ENCODE measurements at regions not wholly inside any gene's neighbourhood (a gene's known extent, or its start where the extent isn't known, plus 50 kb on each side); places are given as distances from the start of the nearest gene placed in this dataset.
"Not testable (repeated sequence)": the region's sequence is repeated elsewhere in the genome, so short reads cannot be mapped to it uniquely, and the experiment has no call there.

- in situ Hi-C loops (cut with HindIII; ENCODE audit: low pct_unique_long_range_greater_than_20kb, low sequenced_read_pairs): no loop called here
Observed at GRCh38 chr2:239803102-239803765, 221.9 kb downstream of the NDUFA10 start.

GRCh38 chr2:239802185-239802649 is 222.9 kb downstream of the NDUFA10 start:
- DNase-seq (ENCODE audit: low read depth, low spot score): no peak
- in situ Hi-C loops (cut with HindIII; ENCODE audit: low pct_unique_long_range_greater_than_20kb, low sequenced_read_pairs): no loop called here

More at GRCh38 chr2:239803102-239803765, 221.9 kb downstream of the NDUFA10 start:
- no peak for DNase-seq (ENCODE audit: low read depth, low spot score)

- in situ Hi-C loops (cut with HindIII; ENCODE audit: low pct_unique_long_range_greater_than_20kb, low sequenced_read_pairs): no loop called here
- DNase-seq (ENCODE audit: low read depth, low spot score): no peak
Observed at GRCh38 chr2:239801404-239802184, 223.5 kb downstream of the NDUFA10 start.

GRCh38 chr2:239800785-239801386 is 224.3 kb downstream of the NDUFA10 start:
- in situ Hi-C loops (cut with HindIII; ENCODE audit: low pct_unique_long_range_greater_than_20kb, low sequenced_read_pairs): no loop called here
- no peak for DNase-seq (ENCODE audit: low read depth, low spot score)

DNA sequence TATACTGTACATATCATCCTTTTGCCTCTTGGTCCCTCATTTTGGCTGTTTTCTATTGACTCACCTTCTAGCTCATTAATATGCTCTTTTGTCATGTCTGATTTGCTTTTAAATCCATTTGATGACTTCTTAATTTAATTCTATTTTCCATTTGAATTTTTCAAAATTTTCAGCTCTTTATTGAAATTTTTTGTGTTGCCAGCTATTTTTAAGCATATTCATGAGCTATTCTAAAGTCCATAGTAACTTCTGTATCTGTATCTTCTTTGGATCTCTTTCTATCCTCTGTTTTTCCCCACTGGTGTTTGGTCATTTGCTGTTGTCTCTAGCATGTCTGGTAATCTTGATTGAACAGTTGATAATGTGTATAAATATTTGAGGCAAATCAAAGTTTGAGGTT is 227.8 kb downstream of the NDUFA10 start:
- no peak for DNase-seq (ENCODE audit: low read depth, low spot score)
- in situ Hi-C loops (cut with HindIII; ENCODE audit: low pct_unique_long_range_greater_than_20kb, low sequenced_read_pairs): no loop called here

DNA sequence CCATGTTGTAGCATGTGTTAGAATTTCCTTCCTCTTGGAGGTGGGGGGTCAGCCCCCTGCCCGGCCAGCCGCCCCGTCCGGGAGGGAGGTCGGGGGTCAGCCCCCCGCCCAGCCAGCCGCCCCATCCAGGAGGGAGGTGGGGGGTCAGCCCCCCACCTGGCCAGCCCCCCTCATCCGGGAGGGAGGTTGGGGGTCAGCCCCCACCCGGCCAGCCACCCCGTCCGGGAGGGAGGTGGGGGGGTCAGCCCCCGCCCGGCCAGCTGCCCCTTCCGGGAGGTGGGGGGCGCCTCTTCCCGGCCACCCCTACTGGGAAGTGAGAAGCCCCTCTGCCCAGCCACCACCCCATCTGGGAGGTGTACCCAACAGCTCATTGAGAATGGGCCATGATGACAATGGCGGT is 229.4 kb downstream of the NDUFA10 start:
- in situ Hi-C loops (cut with HindIII; ENCODE audit: low pct_unique_long_range_greater_than_20kb, low sequenced_read_pairs); DNase-seq (ENCODE audit: low read depth, low spot score): not testable (repeated sequence)

- no peak for DNase-seq (ENCODE audit: low read depth, low spot score)
- in situ Hi-C loops (cut with HindIII; ENCODE audit: low pct_unique_long_range_greater_than_20kb, low sequenced_read_pairs): no loop called here
Observed at GRCh38 chr2:239793836-239794235, 231.3 kb downstream of the NDUFA10 start.

- in situ Hi-C loops (cut with HindIII; ENCODE audit: low pct_unique_long_range_greater_than_20kb, low sequenced_read_pairs): no loop called here
- DNase-seq (ENCODE audit: low read depth, low spot score): no peak
Observed at GRCh38 chr2:239793086-239793485, 232.1 kb downstream of the NDUFA10 start.

DNA sequence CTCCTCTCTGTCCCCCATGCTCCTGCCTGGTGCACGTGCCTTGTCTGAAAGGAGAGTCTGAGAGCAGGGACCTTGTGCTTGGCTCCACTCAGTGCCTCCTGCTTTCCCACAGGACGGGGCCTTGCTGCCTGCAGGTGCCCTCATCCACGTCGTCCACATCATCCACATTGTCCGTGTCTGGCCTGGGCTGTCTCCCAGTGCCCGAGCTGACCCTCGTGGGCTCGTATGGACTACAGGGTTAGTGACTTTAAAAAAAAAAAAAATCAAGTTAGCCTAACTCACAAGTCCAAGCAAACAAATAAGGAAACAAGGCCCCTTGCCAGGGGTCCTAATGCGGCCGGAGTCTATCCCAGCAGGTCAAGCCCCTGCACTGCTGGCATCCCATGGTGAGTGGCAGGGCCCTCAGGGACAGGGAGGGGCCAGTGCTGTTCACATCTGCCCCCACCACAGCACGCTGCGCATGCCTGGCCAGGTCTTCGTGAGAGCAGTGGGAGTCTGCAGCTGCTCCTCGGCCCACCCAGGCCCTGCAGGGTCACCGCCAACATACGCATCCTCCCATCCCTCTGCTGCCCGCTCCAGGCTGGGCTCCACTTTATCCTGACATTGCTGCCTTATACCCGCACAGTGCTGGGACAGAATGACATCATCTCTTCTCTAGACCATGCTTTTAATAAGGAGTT is 232.6 kb downstream of the NDUFA10 start:
- in situ Hi-C loops (cut with HindIII; ENCODE audit: low pct_unique_long_range_greater_than_20kb, low sequenced_read_pairs): no loop called here
- DNase-seq (ENCODE audit: low read depth, low spot score): no peak

- no peak for DNase-seq (ENCODE audit: low read depth, low spot score)
- in situ Hi-C loops (cut with HindIII; ENCODE audit: low pct_unique_long_range_greater_than_20kb, low sequenced_read_pairs): no loop called here
Observed at GRCh38 chr2:239791526-239792404, 233.4 kb downstream of the NDUFA10 start.

DNA sequence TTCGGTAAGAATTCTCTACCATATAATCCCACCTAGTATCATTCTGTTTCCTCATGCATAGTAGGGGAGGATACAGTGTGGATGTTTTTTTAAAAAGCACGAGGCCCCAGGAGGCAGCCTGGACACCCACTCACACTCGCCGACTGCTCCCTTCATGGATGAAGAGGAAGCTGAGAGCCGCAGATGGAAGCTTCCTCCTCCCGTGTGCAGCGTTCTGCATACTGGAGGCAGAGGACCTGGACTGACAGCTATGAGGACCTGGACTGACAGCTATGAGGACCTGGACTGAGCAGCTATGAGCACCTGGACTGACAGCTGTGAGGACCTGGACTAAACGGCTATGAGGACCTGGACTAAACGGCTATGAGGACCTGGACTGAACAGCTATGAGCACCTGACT is 234.4 kb downstream of the NDUFA10 start:
- no peak for DNase-seq (ENCODE audit: low read depth, low spot score)
- in situ Hi-C loops (cut with HindIII; ENCODE audit: low pct_unique_long_range_greater_than_20kb, low sequenced_read_pairs): no loop called here

DNA sequence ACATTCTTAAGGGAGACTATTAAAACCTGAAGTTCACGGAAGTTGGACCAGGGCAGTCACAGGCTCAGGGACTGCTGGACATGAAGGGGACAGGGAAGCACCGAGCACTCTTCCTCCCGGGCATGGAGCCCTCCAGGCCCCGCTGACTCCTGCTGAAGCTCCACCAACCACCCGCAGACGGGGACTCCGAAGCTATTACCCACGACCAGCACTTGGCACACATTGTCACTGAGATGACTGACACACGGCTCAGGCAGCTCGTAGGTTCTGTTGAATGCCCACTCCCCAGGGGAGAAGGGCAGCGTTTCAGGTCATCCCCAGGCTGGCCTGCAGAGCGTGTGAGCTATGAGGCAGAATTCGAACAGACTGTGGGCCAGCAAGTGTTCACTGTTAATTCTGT is 234.8 kb downstream of the NDUFA10 start:
- no peak for DNase-seq (ENCODE audit: low read depth, low spot score)
- in situ Hi-C loops (cut with HindIII; ENCODE audit: low pct_unique_long_range_greater_than_20kb, low sequenced_read_pairs): no loop called here

- in situ Hi-C loops (cut with HindIII; ENCODE audit: low pct_unique_long_range_greater_than_20kb, low sequenced_read_pairs): no loop called here
- no peak for DNase-seq (ENCODE audit: low read depth, low spot score)
Observed at GRCh38 chr2:239789711-239790110, 235.4 kb downstream of the NDUFA10 start.

- in situ Hi-C loops (cut with HindIII; ENCODE audit: low pct_unique_long_range_greater_than_20kb, low sequenced_read_pairs): no loop called here
- DNase-seq (ENCODE audit: low read depth, low spot score): no peak
Observed at GRCh38 chr2:239788576-239789098, 236.5 kb downstream of the NDUFA10 start.

DNA sequence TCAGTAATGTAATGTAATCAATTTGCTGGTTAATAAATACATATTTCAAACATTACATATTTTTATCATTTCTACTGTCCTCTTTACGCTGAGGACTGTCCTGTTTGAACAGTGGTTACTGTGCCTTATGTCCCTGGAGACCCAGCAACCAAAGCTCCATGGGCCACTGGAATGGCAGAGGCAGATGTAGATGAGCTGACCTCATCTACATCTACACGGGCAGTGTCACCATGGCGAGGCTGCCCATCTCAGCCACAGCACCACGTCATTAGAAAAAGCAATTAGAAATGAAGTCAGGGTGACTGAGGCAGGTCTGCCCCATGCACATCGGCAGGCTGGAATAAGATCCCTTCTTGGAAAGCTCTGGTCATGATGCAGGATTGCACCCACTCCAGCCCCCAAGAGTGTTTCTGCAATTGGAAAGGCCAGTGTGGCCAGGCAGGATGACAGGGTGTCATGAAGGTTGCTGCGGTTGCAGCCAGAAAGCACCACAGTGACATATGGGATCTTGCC is 237.5 kb downstream of the NDUFA10 start:
- in situ Hi-C loops (cut with HindIII; ENCODE audit: low pct_unique_long_range_greater_than_20kb, low sequenced_read_pairs): no loop called here
- DNase-seq (ENCODE audit: low read depth, low spot score): no peak

DNA sequence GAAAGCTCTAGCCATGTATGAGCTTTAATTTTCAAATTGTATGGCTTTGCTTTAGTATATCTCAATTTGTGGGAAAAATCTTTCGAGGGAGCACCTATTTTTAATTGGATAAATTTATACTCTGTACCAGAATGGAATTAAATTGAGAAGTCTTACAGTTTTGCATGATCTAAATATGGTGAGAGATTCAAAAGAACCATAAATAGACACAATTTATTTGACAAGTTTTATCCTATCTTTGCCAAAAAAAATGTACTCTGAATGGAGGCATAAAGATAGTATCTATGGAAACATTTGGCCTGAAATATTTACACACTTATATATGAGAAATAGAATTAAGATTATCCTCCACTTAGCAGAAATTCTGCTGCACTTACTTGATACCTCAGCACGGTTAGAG is 238.4 kb downstream of the NDUFA10 start:
- no peak for DNase-seq (ENCODE audit: low read depth, low spot score)
- in situ Hi-C loops (cut with HindIII; ENCODE audit: low pct_unique_long_range_greater_than_20kb, low sequenced_read_pairs): no loop called here

- DNase-seq (ENCODE audit: low read depth, low spot score): no peak
- in situ Hi-C loops (cut with HindIII; ENCODE audit: low pct_unique_long_range_greater_than_20kb, low sequenced_read_pairs): no loop called here
Observed at GRCh38 chr2:239781454-239781853, 243.7 kb downstream of the NDUFA10 start.

All from SK-MEL-5 (cell line).